ENCODE measurements at regions not wholly inside any gene's neighbourhood (a gene's known extent, or its start where the extent isn't known, plus 50 kb on each side); places are given as distances from the start of the nearest gene placed in this dataset.

DNA sequence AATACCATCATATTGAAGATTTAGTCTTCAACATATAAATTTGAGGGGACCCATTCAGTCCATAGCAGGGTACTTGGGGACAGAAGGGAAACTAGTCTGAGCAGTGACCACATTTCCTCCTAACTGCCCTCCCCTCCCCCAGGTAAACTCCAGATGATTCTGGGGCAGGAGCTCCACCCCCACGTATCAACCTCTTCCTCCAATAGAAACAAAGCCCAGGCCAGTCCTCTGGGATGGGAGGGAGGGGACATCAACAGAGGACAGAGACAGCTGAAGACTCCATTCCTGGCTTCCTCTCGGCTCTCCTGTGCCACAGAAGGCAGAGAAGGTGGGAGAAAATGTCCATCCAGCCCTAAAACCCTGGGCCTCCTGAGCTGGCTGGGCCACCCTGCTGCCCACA is 85.0 kb upstream of the TOP1 start:
- no peak overlapping the region for H3K4me3 ChIP-seq (ENCODE audit: low read depth, low read length)
- DNase-seq (ENCODE audit: low read depth): no peak
- TF ChIP-seq, protein P1, sequence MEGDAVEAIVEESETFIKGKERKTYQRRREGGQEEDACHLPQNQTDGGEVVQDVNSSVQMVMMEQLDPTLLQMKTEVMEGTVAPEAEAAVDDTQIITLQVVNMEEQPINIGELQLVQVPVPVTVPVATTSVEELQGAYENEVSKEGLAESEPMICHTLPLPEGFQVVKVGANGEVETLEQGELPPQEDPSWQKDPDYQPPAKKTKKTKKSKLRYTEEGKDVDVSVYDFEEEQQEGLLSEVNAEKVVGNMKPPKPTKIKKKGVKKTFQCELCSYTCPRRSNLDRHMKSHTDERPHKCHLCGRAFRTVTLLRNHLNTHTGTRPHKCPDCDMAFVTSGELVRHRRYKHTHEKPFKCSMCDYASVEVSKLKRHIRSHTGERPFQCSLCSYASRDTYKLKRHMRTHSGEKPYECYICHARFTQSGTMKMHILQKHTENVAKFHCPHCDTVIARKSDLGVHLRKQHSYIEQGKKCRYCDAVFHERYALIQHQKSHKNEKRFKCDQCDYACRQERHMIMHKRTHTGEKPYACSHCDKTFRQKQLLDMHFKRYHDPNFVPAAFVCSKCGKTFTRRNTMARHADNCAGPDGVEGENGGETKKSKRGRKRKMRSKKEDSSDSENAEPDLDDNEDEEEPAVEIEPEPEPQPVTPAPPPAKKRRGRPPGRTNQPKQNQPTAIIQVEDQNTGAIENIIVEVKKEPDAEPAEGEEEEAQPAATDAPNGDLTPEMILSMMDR (IDR thresholded peaks at IDR 0.05; ENCODE audit: low read depth, low read length, missing control alignments): no peak

DNA sequence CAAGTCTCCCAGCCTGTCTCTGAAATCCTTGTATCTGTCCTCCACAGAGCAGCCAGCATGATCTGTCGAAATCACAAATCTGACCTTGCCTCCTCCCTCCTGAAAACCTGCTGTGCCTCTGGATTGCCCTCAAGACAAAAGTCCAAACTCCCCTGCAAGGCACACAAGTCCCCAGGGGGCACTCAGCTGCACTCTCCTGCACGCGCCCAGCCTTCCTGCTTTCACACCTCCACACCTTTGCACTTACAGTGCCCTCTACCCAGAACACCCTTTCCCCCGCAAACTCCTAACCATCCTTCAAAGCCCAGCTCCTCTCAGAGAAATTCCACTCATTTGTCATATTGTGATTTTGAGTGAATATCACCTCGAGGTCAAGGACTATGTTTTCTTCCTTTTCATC is 83.4 kb upstream of the TOP1 start:
- no peak overlapping the region for H3K4me3 ChIP-seq (ENCODE audit: low read depth, low read length)
- no peak for DNase-seq (ENCODE audit: low read depth)
- TF ChIP-seq, protein P1 (IDR thresholded peaks at IDR 0.05; ENCODE audit: low read depth, low read length, missing control alignments): no peak

DNA sequence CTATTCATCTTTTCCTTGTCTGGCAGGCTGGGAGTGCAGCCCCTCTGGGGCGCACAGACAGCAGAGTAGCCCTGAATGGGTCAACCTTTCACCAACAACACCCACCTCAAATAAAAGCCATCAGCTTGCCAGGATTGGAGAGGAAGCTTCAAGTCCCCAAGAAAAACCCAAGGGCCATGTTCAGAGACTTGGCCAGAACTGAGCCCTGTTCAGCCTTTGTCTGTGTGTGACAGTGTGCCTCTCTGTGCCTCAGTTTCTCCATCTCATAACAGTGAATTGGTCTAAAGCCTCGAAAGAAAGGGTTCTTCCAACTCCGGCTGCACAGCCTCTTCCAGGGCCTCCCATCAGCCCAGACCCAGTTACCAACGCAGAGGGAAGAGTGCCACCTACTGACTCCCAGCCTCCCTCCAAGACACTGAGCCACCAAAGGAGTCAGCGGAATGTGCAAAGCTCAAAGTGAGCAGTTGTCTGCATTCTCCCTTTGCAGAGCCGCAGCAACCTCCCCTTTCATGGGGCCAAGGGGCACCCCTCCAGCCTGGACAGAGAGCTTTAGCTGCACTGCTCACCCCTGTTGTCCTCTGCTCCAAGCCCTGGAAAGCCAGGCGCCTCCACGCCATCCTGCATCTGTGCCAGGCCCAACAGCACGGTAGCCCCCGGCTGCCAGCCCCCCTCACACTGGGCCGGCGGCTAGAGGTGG is 82.7 kb upstream of the TOP1 start:
- H3K4me3 ChIP-seq (ENCODE audit: low read depth, low read length): no peak overlapping the region
- no peak for DNase-seq (ENCODE audit: low read depth)
- TF ChIP-seq, protein P1 (IDR thresholded peaks at IDR 0.05; ENCODE audit: low read depth, low read length, missing control alignments): peak; percentile 72

DNA sequence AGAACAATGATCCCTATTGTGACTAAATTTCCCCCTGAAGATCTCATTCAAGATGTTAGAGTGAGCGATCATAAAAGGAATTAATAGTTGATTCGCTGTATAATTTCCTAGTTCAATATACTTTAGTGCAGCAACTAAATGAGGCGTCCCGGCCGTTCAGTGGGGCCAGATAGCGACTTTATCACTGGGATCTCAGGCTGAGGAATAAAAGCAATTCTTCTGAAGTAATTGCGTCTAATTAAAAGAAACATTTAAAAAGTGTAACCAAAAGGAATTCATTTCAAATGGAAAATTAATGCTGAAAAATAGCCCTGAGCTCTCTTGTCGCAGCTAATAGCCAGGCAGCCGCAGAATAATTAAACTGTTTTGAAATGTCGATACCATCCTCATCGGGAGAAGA is 82.2 kb upstream of the TOP1 start:
- no peak overlapping the region for H3K4me3 ChIP-seq (ENCODE audit: low read depth, low read length)
- no peak for DNase-seq (ENCODE audit: low read depth)
- TF ChIP-seq, protein P1 (IDR thresholded peaks at IDR 0.05; ENCODE audit: low read depth, low read length, missing control alignments): no peak

DNA sequence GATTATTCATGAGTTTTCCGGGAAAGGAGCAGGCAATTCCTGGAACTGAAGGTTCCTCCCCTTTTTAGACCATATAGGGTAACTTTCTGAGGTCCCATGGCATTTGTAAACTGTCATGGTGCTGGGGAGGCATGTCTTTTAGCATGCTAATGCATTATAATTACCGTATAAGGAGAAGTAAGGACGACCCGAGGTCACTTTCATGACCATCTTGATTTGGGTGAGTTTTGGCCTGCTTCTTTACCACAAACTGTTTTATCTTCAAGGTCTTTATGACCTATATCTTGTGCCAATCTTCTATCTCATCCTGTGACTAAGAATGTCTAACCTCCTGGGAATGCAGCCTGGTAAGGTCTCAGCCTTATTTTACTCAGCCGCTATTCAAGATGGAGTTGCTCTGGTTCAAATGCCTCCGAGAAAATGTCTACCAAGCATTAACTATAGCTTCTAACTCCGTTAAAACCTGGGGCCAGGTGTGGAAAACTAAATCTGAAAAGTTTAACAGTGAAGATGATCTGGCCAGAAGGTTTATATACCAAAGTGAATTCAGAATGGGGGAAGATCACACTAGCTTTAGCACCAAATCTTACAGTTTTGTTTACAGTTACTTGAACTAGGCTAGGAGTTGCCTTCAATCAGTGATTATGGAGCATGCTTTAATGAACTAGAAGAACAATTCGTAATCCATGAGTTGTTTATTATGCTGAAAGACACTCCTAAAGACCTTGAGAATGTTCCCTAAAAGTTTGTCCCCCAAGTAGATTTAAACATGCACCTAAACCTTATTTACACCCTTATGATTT is 80.0 kb upstream of the TOP1 start:
- no peak for DNase-seq (ENCODE audit: low read depth)
- TF ChIP-seq, protein P1 (IDR thresholded peaks at IDR 0.05; ENCODE audit: low read depth, low read length, missing control alignments): no peak
- H3K4me3 ChIP-seq (ENCODE audit: low read depth, low read length): no peak overlapping the region

DNA sequence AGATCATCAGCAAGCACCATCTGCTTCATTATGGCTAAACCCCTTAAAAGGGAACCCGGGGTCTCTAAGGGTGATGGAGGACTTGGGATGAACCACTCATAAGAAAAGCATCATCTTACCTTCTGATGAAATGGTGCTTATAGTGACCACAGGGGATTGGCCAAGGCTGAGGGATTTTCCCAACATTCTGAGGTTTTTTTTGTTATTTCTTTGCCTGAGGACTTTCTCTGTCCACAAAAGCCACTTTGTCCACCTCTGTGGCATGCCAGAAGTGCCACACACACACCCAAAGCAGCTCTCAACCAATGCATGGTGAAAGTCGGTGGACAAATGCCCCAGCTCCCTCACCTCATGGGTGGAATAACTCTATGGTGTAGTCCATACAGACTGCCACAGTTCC is 79.3 kb upstream of the TOP1 start:
- H3K4me3 ChIP-seq (ENCODE audit: low read depth, low read length): no peak overlapping the region
- TF ChIP-seq, protein P1 (IDR thresholded peaks at IDR 0.05; ENCODE audit: low read depth, low read length, missing control alignments): no peak
- DNase-seq (ENCODE audit: low read depth): no peak
